Kidney epithelial cell (primary cell): ENCODE measurements at regions not wholly inside any gene's neighbourhood (a gene's known extent, or its start where the extent isn't known, plus 50 kb on each side); places are given as distances from the start of the nearest gene placed in this dataset.

Source experiments
- DNase-seq: peaks from one replicate; pipeline ENCODE4 v3.0.0-alpha.2; 2010; ENCODE audit warnings: low read depth
- H3K27me3 ChIP-seq: 2 replicates; pipeline ENCODE4 v1.6.0; 2011; ENCODE audit warnings: low read length; ENCODE audit not compliant: control insufficient read depth, insufficient read depth
- H3K36me3 ChIP-seq: 2 replicates; pipeline ENCODE4 v1.5.1; 2011; ENCODE audit warnings: low read length; ENCODE audit not compliant: control insufficient read depth, insufficient read depth
- H3K4me3 ChIP-seq: 2 replicates; pipeline ENCODE4 v1.5.1; 2011; ENCODE audit warnings: low read depth, mild to moderate bottlenecking, control low read depth, low read length
- CTCF ChIP-seq: IDR thresholded peaks from 2 replicates; pipeline ENCODE4 v1.5.1; 2011; ENCODE audit warnings: mild to moderate bottlenecking, moderate library complexity, low read length, control low read depth, inconsistent platforms; ENCODE audit not compliant: insufficient read depth, poor library complexity, severe bottlenecking

- H3K36me3 ChIP-seq: no peaks in the 10 kb centered on the region
- no peaks in the 10 kb centered on the region for H3K27me3 ChIP-seq
- no peak for DNase-seq
Observed at GRCh38 chr2:16130906-16131400, 190.6 kb downstream of the MYCN start.

GRCh38 chr2:16130541-16130880 is 190.2 kb downstream of the MYCN start:
- Histone ChIP-seq H3K36me3 (no peaks in the 10 kb centered on the region), H3K27me3 (no peaks in the 10 kb centered on the region), H3K4me3 (no peak overlapping the region)
- no peak for DNase-seq
- TF ChIP-seq CTCF: no peak

More at GRCh38 chr2:16130906-16131400, 190.6 kb downstream of the MYCN start:
- no peak overlapping the region for H3K4me3 ChIP-seq
- TF ChIP-seq CTCF: no peak

GRCh38 chr2:16129716-16130540 is 189.6 kb downstream of the MYCN start:
- H3K36me3 ChIP-seq: no peaks in the 10 kb centered on the region
- no peak for TF ChIP-seq CTCF

GRCh38 chr2:16128746-16129610 is 188.6 kb downstream of the MYCN start:
- Histone ChIP-seq H3K27me3 (no peaks in the 10 kb centered on the region), H3K36me3 (no peaks in the 10 kb centered on the region), H3K4me3 (no peak overlapping the region)
- no peak for DNase-seq
- no peak for TF ChIP-seq CTCF

More at GRCh38 chr2:16129716-16130540, 189.6 kb downstream of the MYCN start:
- no peak overlapping the region for H3K4me3 ChIP-seq
- H3K27me3 ChIP-seq: no peaks in the 10 kb centered on the region
- no peak for DNase-seq

- Histone ChIP-seq H3K4me3 (no peak overlapping the region), H3K36me3 (no peaks in the 10 kb centered on the region), H3K27me3 (no peaks in the 10 kb centered on the region)
- no peak for DNase-seq
- no peak for TF ChIP-seq CTCF
Observed at GRCh38 chr2:16127958-16128357, 187.6 kb downstream of the MYCN start.
